Fibroblast of the aortic adventitia (primary cell): ENCODE measurements at regions not wholly inside any gene's neighbourhood (a gene's known extent, or its start where the extent isn't known, plus 50 kb on each side); places are given as distances from the start of the nearest gene placed in this dataset. TPM values are rescaled to one million over a fixed set of nuclear protein-coding genes. Genes with fewer than 3 reads are reported as not detected.

ENCODE experiments used
- DNase-seq: peaks from one replicate; pipeline ENCODE4 v3.0.0-alpha.2; 2010; ENCODE audit warnings: low read depth
- H3K4me3 ChIP-seq: 2 replicates; pipeline ENCODE4 v1.5.1; 2011; ENCODE audit warnings: low read depth, mild to moderate bottlenecking, control low read depth, low read length, moderate library complexity
- CTCF ChIP-seq: IDR thresholded peaks from 2 replicates; pipeline ENCODE4 v1.5.1; 2011; ENCODE audit warnings: mild to moderate bottlenecking, low read length, control low read depth, inconsistent platforms; ENCODE audit not compliant: insufficient read depth
- small RNA-seq: library from RNA; depleted of rRNA; stranded (forward); fragments of <200 nt; gene quantifications from one replicate; pipeline ENCODE3, GENCODE V24; 2012

DNA sequence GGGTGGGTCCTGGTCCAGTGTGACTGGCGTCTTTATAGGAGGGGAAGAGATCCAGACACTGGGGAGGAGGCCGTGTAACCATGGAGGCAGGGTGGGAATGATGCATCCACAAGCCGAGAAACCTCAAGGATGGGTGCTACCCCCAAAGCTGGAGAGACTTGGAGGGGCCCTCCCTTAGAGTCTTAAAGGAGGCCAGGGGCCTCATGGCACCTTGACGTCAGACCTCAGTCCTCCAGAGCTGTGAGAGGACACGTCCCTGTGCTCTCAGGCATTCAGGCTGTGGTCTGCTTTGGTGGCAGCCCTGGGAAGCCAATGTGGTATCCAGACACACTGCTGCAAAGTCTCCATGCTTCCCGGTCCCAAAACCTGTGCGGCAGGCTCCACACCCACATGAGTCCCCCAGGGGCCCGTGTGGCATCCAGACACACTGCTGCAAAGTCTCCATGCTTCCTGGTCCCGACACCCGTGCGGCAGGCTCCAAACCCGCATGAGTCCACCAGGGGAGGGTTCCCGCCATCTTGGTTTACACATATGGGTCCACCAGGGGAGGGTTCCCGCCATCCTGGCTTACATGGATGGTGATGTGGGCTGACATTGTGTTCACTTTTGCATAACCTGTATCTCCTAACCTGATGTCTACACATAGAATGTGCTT lies 278.0 kb downstream of the SMOC2 start:
- no peak overlapping the region for H3K4me3 ChIP-seq
- no peak for DNase-seq
- no peak for TF ChIP-seq CTCF

Small RNAs in the stretch of these regions (small RNA-seq; reads per million reads assigned to genes)
- not detected for gene AL513210.1
